Skin epidermis (tissue), 12 donors: ENCODE measurements at regions not wholly inside any gene's neighbourhood (a gene's known extent, or its start where the extent isn't known, plus 50 kb on each side); places are given as distances from the start of the nearest gene placed in this dataset.

Experiments used
- H3K27ac ChIP-seq, 21 experiments: fragments of 200-600 bp; sonication (generic) in 11 of 21; one replicate each; pipeline ENCODE4 v1.5.0; 2020; ENCODE audit warnings: mild to moderate bottlenecking in 3 of 21, inconsistent platforms in 2 of 21, moderate library complexity in 2 of 21
- H3K4me3 ChIP-seq, 7 experiments: fragments of 200-600 bp; sonication (generic) in 2 of 7; one replicate each; pipeline ENCODE4 v1.5.0; 2020; ENCODE audit warnings: inconsistent platforms in 2 of 7, mild to moderate bottlenecking in 2 of 7, moderate library complexity in 1 of 7

- Histone ChIP-seq H3K4me3 (no peak overlapping the region), H3K27ac (no peak overlapping the region)
Observed at GRCh38 chr2:129769185-129769991, 210.1 kb upstream of the RAB6C start.

GRCh38 chr2:129771418-129772189 lies 207.9 kb upstream of the RAB6C start:
- Histone ChIP-seq H3K27ac (no peak overlapping the region), H3K4me3 (no peak overlapping the region)

- no peak overlapping the region for H3K27ac ChIP-seq
- H3K4me3 ChIP-seq, result no peak overlapping the region
Observed at GRCh38 chr2:129772190-129772579, 207.3 kb upstream of the RAB6C start.

- Histone ChIP-seq H3K27ac (no peak overlapping the region), H3K4me3 (no peak overlapping the region)
Observed at GRCh38 chr2:129775952-129776653, 203.4 kb upstream of the RAB6C start.

- Histone ChIP-seq H3K27ac (no peak overlapping the region), H3K4me3 (no peak overlapping the region)
Observed at GRCh38 chr2:129777146-129777545, 202.3 kb upstream of the RAB6C start.

- Histone ChIP-seq H3K4me3 (no peak overlapping the region), H3K27ac (no peak overlapping the region)
Observed at GRCh38 chr2:129777762-129778583, 201.5 kb upstream of the RAB6C start.

- H3K27ac ChIP-seq, result no peak overlapping the region
- no peak overlapping the region for H3K4me3 ChIP-seq
Observed at GRCh38 chr2:129778584-129778877, 200.9 kb upstream of the RAB6C start.

- Histone ChIP-seq H3K27ac (no peak overlapping the region), H3K4me3 (no peak overlapping the region)
Observed at GRCh38 chr2:129779783-129780182, 199.7 kb upstream of the RAB6C start.

- no peak overlapping the region for H3K4me3 ChIP-seq
- no peak overlapping the region for H3K27ac ChIP-seq
Observed at GRCh38 chr2:129780316-129781270, 198.9 kb upstream of the RAB6C start.

GRCh38 chr2:129781749-129782632 lies 197.5 kb upstream of the RAB6C start:
- Histone ChIP-seq H3K4me3 (no peak overlapping the region), H3K27ac (no peak overlapping the region)

- Histone ChIP-seq H3K4me3 (no peak overlapping the region), H3K27ac (no peak overlapping the region)
Observed at GRCh38 chr2:129782633-129782990, 196.9 kb upstream of the RAB6C start.

GRCh38 chr2:129784486-129784885 lies 195.0 kb upstream of the RAB6C start:
- Histone ChIP-seq H3K4me3 (no peak overlapping the region), H3K27ac (no peak overlapping the region)

GRCh38 chr2:129791712-129792111 lies 187.8 kb upstream of the RAB6C start:
- Histone ChIP-seq H3K27ac (no peak overlapping the region), H3K4me3 (no peak overlapping the region)

- Histone ChIP-seq H3K27ac (no peak overlapping the region), H3K4me3 (no peak overlapping the region)
Observed at GRCh38 chr2:129793431-129793902, 186.0 kb upstream of the RAB6C start.

GRCh38 chr2:129794116-129794515 lies 185.3 kb upstream of the RAB6C start:
- H3K4me3 ChIP-seq, result no peak overlapping the region
- H3K27ac ChIP-seq, result no peak overlapping the region

- Histone ChIP-seq H3K4me3 (no peak overlapping the region), H3K27ac (no peak overlapping the region)
Observed at GRCh38 chr2:129794540-129794939, 184.9 kb upstream of the RAB6C start.

GRCh38 chr2:129796225-129796624 lies 183.2 kb upstream of the RAB6C start:
- Histone ChIP-seq H3K4me3 (no peak overlapping the region), H3K27ac (no peak overlapping the region)
